Dedifferentiated amniotic fluid mesenchymal stem cell (primary cell): ENCODE measurements at regions not wholly inside any gene's neighbourhood (a gene's known extent, or its start where the extent isn't known, plus 50 kb on each side); places are given as distances from the start of the nearest gene placed in this dataset.

Experiments used
- DNase-seq: peaks from one replicate; pipeline ENCODE4 v3.0.0-alpha.2; 2016; ENCODE audit errors: extremely low spot score

DNA sequence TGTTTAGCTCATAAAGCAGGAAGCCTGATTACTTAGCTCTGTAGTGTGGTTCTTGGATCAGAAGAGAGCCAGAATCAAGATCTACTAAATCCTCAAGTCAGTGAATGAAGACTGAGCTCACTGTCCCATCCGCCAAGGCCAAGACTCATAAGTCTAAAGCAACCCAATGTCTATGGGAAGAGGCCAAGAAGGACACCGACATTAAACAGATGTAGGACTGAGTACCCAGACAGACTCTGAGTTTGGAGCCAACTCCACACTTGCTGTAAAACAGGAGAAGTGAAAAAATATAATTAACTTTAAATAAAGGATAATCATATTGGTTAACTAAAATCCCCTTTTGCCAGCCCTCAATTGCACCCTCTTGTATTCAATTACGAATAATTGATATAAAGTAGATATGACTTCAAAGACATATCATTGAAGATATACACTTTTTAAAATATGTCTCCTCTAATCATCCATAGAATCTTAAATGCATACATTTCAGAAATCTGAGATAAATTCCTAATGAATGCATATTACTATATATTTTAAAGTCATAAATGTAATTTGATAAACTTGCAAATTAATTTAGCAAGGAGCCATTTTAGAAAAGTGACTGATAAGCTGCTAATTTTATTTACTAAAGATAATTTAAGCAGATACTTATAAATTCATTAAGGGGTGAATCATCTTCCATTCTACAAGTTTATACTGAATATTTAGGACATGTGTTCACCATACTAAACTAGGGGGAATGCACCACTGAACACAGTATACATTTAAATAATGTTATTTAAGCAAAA lies 617.0 kb upstream of the ARID1B start:
- DNase-seq: no peak

DNA sequence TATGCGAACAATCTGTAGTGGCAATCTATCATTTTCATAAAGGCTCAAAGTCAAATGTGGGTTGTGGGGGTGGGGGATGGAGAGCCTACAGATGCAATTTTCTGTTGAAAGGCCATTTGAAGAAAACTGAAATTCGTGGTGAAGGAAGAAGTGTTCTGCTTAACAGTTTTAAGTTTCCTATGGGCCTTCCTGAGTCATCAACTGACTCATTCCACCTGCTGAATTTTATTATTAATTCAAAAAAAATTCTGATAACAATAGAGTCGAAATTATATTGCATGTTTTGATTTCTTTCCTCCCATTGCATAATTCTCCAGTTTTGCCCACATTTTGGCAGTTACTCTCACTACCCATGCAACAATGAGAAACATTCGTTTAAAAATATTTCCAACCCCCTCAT lies 622.3 kb upstream of the ARID1B start:
- no peak for DNase-seq

DNA sequence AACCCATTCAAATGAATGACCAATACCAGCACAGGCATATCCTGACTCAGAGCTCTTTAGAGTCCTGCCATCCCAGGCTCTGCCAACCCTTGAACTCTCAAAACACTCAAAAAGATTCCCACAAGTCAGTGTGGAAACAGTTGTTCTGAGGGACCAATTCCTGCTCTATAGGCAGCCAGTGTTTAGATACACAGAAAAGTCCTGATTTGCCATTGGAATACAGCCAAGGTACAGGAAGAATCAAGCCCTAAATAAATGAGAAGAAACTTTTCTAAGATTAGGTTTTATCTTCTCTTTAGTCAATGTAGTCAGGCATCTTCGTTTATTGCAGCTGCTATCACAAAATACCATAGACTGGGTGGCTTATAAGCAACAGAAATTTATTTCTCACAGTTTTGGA lies 626.8 kb upstream of the ARID1B start:
- no peak for DNase-seq

DNA sequence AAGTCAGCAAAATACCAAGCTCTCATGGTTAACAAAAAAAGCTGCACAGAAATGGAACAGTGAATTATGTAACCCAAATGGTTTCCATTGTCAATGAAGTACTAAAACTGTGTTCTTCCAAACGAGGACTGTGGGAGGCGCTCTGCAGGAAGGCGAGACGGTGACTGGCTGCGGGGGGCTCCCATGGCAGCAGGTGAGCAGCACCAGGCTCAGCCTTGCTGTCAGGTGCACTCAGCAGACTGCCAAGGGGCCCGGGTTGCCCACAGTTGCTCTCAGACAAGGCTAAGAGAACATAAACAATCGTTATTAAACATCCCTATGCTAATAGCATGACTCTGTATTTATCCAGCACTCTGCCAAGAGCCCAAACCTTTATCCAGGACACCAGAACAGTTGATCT lies 630.3 kb upstream of the ARID1B start:
- no peak for DNase-seq

DNA sequence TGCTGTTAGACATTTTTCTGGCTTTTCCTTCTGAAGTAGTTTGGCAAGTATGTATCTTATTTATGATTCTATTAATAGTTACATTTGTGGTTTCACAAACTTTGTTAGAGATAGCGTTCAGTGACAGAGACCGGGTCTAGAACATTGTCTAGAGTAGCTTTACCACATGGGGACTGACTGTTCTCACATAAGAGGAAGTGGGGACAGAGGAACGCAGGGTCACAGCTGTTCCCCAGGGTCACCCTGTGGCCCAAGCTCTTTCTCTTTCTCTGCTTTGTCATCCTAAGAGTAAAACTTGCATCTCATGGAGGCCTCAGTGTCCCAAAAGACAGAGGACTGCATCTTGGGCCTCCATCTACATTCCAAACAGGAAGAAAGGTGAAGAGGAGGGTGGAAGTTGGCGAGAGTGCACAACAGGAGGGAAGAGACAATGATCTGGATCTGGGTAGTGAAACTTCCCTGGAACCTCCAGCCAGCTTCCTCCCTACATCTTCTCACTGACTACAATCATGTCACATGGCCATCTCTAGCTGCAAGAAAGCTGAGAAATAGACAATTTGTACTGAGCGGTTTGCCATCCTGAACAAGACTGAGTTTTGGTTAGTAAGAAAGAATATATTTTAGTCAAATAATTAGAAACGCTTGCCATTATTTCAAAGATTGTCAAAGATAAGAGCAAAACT lies 645.8 kb upstream of the ARID1B start:
- no peak for DNase-seq

DNA sequence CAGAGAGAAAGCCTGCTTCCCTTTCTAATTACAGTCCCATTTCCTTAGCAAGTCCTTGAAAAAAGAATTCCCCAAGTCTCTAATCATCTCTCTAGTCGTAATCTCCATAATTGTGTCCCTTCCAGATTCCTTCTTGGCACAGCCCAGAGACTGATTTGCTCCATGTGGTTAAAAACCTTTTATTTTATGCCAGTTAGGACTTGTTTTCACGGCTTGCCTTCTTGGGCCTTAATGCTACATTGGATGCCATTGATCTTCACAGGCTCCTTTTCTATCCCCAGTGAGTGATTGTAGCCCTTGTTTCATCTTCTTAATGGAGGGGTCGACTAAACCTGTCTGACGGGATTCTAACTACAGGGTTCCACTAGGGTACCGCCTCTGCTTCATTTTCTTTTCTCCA lies 650.6 kb upstream of the ARID1B start:
- no peak for DNase-seq

DNA sequence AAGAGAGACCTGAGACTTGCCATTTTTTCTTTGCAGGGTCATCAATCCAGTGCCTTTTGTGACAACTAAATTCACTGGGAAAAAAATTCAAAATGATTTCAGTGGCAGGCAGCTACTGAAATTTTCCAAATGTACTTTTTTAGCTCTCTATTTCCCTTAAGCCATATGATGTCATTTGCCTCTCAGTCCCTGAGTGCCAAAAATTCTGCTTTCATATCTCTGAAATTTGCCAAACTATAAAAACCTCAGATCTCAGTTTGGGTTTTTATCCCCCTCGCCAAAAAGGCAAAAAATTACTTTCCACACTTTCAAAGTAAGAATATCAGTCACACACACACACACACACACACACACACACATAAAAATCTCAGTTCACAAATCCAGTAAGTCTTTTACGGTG lies 651.3 kb upstream of the ARID1B start:
- DNase-seq: no peak

DNA sequence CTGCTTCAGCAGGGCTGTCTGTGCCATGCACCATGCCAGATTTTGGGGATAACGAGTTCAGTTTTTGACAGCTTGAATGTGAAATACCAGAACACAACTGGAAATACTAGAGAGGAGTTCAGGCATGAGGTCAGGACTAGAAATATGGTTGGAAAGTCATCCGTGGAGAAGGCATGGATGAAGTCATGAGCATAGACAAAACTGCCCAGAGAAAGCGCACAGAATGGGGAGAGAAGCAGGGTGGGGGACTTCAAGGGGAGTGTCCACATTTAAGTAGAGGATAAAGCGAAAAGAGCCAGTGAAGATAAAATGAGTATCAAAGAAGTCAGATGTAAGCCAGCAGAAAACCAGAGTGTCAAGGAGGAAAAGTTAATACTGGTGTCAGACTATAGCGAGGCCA lies 653.4 kb upstream of the ARID1B start:
- no peak for DNase-seq

DNA sequence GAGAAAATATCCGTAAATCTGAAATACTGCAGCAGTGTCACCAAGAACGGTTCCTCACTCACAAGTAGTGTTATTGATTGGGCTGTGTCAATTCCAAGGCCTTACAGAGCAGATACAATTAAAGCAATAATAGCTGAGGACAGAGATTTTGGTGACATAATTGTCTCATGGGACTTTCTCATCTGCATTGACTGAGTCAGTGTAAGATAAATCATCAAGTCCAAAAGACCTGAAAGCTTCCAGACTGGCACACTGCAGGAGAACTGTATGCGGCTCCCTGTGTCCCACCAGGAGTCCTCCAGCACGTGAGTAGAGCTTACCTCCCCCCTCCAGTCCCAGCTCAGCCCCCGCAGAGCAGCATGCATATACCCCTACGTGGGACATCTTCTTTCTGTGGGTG lies 655.2 kb upstream of the ARID1B start:
- DNase-seq: no peak

DNA sequence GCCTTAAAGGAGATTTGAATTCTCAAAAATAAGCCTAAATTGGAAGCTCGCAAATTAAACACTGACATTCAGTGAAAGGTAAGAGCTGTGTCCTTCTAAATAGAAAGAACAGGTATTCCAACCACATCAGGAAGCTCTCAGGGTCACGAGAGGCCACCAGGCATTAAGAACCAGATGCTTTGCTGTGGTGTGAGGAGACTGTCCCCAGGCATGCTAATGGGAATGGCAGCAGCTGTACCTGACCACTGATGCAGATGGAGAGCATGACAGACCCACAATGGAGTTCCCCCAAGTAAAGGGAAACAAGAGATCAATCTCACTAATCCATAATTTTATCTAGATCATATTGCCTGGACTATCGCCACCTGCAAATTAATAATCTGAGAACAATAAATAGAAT lies 658.9 kb upstream of the NOX3 start:
- DNase-seq: no peak

DNA sequence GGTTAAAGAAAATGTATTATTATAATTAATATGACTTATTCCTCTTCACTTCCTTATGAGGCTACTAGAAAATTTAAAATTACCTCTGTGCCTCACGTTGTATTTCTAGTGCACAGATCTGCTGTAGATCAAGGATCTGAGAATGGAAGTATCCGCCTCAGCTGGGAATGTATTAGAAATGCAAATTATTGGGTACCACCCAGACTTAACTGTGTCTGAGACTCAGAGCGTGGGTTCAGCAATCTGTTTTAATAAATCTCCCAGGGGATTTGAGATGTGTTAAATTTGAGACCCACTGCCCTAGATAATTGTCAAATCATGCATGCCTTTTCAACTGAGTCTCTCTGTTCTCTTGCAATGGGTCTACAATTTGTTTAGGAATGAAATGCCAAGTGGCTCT lies 658.0 kb upstream of the NOX3 start:
- no peak for DNase-seq

DNA sequence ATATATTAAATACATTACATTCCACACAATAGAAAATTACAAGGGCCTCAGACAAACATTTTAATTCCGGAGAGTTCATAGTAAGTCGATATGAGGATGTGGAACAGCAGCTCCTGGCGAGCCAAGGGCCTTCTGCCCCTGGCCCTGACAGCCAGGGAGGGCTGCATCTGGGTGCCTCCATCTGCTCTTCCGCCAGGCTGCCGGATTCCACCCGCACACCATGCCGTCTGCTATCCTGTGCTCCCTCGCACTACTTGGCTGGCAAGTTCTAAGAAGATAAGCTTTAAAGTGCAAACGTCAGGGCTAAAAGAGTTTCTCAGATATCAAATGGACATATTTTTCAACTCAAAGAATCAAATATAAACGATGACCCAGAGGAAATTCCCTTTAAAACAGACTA lies 656.3 kb upstream of the NOX3 start:
- no peak for DNase-seq

DNA sequence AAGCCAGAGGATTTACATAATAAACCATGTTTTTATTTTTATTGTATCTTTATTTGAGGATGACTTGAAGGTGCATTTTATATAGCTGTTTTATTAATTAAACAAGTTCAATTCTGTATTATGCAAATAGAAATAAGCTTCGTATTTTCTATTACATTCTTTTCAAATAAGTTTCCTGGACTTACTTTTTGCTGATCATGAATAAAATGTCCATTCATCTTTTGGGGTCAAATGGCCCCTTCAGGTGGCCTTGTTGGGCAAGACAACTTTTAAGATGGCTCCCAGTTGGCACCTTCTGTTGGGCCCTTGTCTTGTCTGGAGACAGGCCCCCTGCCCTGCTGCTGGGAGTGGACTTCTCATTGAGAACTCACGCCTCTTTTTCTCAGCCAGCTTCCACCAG lies 654.6 kb upstream of the NOX3 start:
- no peak for DNase-seq

DNA sequence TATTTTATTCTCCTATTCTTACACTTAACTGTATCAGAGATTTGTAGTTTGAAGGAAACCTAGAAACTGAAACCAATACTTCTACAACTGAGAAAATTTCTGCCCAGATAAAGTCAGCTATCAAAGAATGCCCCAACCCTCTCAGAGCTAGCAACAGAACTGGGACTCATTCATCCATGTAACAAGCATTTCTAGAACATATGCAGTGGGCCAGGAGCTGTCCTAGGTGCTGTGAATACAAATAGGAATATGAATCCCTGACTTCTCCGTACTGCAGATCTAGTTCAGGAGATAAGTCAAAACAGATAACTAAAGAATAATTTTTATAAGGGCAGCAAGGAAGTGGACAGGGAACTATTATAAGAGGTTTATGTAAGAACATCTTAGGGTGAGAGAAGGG lies 654.1 kb upstream of the NOX3 start:
- DNase-seq: no peak

DNA sequence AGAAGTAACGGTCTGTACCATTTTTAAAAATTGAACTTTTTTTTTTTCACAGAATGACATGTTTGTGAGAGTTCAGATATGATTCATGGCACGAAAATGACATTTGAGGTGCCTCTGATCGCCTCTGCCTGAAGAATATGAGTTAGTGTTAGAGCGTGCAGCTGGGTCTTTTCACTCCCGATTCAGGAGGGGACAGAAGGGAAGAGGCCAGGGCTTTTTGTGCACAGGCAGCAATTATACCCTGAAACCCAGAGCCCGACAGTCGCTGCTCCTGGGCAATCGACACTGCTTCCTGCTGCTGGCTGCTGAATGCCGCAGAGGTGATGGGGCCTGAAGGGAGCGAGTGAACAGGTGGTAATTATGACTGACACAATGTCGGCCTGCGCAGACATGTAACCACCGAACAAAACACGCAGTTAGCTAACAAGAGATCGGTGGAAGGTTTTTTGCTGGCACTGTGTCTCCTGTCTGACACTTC lies 652.0 kb upstream of the NOX3 start:
- DNase-seq: no peak

DNA sequence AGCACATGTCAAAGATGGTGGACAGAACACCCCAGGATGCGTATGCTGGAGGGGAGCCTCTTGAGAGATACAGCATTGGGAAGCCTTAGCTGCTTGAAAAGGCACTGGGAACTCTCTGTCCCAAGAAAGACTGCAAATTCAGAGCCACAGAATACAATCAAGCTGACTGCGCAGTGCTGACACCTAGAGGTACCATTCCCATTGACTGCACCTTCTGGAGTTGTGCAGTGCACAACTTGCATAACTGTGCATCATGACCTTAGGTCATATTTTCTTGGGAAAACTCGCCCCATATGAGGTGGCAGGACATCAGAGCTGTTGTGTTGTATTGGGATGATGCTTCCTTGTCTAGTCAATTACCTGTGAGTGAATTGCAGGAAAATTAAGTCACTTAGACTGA lies 646.5 kb upstream of the NOX3 start:
- DNase-seq: no peak

DNA sequence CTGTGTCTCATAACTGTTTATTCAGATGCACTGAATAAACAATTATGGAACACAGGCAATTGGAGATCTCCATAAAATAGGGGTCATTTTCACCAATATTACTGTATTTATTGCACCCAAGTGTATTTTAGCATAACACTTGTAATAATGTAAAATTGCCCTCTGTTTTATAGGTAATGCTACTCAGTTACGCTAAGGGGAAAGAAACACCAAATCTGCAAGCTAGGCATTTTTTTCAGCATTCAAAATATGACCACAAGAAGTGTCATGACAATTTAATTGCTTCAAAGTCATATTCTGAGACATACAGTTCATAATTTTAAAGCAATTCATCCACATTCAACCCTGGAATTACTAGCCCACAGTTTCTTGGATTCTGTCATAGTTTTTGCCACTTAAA lies 643.2 kb upstream of the NOX3 start:
- no peak for DNase-seq

DNA sequence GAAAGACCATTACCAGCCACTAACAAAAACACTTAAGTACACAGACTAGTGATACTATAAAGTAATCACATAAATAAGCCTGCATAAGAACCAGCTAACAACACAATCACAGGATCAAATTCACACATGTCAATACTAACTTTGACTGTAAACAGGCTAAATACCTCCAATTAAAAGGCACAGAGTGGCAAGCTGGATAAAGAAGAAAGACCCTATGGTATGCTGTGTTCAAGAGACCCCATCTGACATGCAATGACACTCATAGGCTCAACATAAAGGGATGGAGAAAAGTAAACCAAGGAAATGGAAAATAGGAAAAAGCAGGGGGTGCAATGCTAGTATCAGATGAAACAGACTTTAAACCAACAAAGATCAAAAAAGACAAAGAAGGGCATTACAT lies 631.8 kb upstream of the NOX3 start:
- DNase-seq: no peak

DNA sequence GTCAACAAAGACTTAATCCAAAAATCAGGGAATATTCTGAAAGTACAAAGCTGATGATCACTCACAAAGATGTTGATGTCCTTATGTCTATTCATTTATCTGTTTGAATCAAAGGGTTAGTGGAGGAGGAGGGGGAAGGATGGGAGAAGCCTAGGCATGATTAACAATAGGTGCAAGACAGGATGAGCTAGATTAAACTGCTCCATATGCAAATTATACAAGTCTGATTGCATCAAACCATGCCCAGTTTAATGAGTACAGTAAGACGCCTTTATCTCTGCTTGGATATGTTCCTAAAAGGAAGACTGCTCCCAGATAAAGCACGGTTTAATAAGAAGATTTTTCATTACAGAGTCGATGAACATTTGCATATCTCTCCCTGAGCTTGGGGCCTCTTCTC lies 626.4 kb upstream of the NOX3 start:
- DNase-seq: no peak

DNA sequence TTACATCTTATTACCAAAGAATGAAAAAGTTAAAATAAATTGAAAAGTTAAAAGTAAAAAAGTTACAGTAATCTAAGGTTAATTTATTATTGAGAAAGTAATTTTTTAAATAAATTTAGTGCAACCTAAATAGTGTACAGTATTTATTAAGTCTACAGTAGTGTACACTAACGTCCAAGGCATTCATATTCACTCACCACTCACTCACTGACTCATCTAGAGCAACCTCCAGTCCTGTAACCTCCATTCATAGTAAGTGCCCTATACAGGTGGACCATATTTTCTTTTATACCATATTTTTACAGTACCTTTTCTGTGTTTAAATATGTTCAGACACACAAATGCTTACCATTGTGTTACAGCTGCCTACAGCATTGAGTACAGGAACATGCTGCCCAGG lies 624.7 kb upstream of the NOX3 start:
- no peak for DNase-seq

DNA sequence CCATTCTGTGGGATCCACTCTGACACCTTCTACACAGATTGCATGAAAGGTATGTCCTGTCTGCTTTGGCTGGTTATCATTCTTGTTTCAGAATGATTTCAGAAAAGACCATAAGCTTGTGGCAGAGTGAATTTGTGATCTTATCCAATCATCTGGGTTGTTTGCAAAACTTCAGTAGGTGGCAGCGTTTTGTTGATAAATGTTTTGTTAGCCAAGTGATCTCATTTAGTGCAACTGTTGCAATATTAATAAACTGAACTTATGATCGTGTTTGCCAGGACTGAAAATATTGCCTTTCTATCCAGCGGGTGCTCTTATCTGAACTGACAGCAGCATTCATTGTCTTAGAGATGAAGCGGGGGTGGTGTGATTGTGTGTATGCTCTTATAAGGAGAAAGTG lies 613.2 kb upstream of the NOX3 start:
- DNase-seq: no peak

DNA sequence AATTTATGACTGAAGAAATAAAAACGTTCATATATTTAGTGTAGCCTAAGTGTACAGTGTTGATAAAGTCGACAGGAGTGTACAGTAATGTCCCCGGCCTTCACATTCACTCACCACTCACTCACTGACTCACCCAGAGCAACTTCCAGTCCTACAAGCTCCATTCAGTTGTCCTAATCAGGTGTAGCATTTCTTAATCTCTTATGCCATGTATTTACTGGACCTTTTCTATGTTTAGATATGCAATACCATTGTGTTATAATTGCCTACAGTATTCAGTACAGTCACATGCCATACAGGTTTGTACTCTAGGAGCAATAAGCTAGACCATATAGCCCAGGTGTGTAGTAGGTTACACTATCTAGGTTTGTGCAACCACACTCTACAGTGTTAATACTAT lies 610.2 kb upstream of the NOX3 start:
- no peak for DNase-seq

DNA sequence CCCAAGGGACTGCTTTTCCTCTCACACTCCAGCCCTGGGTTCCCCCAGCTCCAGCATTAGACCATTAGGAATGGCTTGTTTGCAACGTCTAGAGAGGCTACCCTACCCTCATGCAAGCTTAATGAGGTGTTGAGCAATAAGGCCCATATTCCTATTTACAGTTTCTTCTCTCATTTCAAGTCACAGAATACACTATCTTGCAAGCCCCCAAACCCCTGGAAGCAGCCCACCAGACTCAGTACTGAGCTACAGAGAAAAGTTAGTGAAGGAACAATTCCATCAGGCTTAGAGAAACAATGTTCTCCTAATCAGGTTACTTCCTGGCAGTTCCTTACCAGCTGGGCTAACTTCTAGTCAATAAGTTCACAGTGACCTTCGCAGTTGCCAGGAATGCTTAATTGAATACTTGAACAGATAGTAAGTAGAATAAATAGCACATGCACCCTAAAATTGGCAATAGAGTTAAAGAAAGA lies 606.5 kb upstream of the NOX3 start:
- no peak for DNase-seq

DNA sequence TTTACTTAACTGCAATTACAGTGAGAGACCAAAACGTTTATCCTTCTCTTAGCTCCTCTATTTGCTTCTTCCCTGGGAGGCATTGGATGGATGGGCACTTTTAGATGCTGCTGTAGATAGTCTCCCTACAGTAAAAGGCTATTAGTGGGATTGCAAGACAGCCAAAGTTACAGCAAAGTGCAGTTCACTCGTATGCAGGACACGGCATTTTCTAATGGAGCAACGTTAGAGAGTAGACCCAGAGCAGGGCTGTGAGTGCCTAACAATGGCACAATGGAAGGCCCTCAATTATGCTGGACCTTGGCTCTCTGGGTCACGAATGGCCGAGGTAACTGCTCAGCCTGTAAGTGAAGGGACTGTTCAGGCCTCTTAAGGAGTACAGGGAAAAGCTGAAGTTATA lies 605.8 kb upstream of the NOX3 start:
- no peak for DNase-seq
